ENCODE measurements at regions not wholly inside any gene's neighbourhood (a gene's known extent, or its start where the extent isn't known, plus 50 kb on each side); places are given as distances from the start of the nearest gene placed in this dataset.

GRCh38 chr21:25214676-25215075, 392.6 kb downstream of the MRPL39 start:
- peaks cover 10% of the 10 kb centered on the region; the same call in 1 of the 3 replicates for H3K36me3 Mint-ChIP-seq (ENCODE audit: low read depth)
- H3K36me3 ChIP-seq (ENCODE audit: insufficient read depth): no peaks in the 10 kb centered on the region
- no peaks in the 10 kb centered on the region for H3K79me2 ChIP-seq (replicated peaks; ENCODE audit: insufficient read depth)
- no peak overlapping the region for H3K4me2 ChIP-seq
- DNase-seq (ENCODE audit: low spot score) (no peak), ATAC-seq (no peak)
- no peak overlapping the region for H3K27ac ChIP-seq (ENCODE audit: low read depth)
- TF ChIP-seq REST (IDR thresholded peaks at IDR 0.05; ENCODE audit: unreplicated experiment): no peak
- TF ChIP-seq EZH2phosphoT487 (IDR thresholded peaks at IDR 0.05; ENCODE audit: unreplicated experiment): no peak
- no peak for TF ChIP-seq ZNF114 (CRISPR knock-in tag; IDR thresholded peaks at IDR 0.05)
- TF ChIP-seq NANOG (IDR thresholded peaks at IDR 0.05; ENCODE audit: borderline replicate concordance): no peak
- TF ChIP-seq ZNF331 (CRISPR knock-in tag; IDR thresholded peaks at IDR 0.05; ENCODE audit: low read depth): no peak
- no peak for TF ChIP-seq ETS1 (IDR thresholded peaks at IDR 0.05)
- no peak for TF ChIP-seq EZH2 (IDR thresholded peaks at IDR 0.05; ENCODE audit: low read depth, unreplicated experiment)
- TF ChIP-seq POLR2AphosphoS5 (IDR thresholded peaks at IDR 0.05; ENCODE audit: low read depth): no peak
- TF ChIP-seq ZNF462 (CRISPR knock-in tag; IDR thresholded peaks at IDR 0.05): no peak
- TF ChIP-seq JUNB (IDR thresholded peaks at IDR 0.05; ENCODE audit: unreplicated experiment): no peak
- TF ChIP-seq STAT1 (IDR thresholded peaks at IDR 0.05; ENCODE audit: unreplicated experiment): no peak
- no peak overlapping the region for H2AFZ ChIP-seq
- no peaks in the 10 kb centered on the region for H4K20me1 ChIP-seq (replicated peaks; ENCODE audit: insufficient read depth)
- H3K27me3 Mint-ChIP-seq (ENCODE audit: insufficient read depth, low read depth, poor library complexity): no peaks in the 10 kb centered on the region
- H3K4me3 ChIP-seq: no peak overlapping the region
- peaks cover 47% of the 10 kb centered on the region for H3K9me3 Mint-ChIP-seq
- H3F3A ChIP-seq (replicated peaks; ENCODE audit: low read depth): no peaks in the 10 kb centered on the region
- H3K4me1 Mint-ChIP-seq: no peaks in the 10 kb centered on the region
- H3K27ac Mint-ChIP-seq: no peak overlapping the region
- no peaks in the 10 kb centered on the region for H3K4me1 ChIP-seq (ENCODE audit: insufficient read depth)
- no peaks in the 10 kb centered on the region for H3K27me3 ChIP-seq (ENCODE audit: insufficient read depth)
- 0 out of 2 replicates have a peak, but pooled peaks cover 6% of the 10 kb centered on the region for H3K9me2 ChIP-seq (ENCODE audit: insufficient read depth)
- H3K4me3 Mint-ChIP-seq: no peak overlapping the region

Measured in GM23338 (cell line).